OCI-LY3 (cell line): ENCODE measurements at regions not wholly inside any gene's neighbourhood (a gene's known extent, or its start where the extent isn't known, plus 50 kb on each side); places are given as distances from the start of the nearest gene placed in this dataset.

Experiments
- H2AFZ ChIP-seq: fragments of 200-600, 300-600 bp; shearing (Covaris generic); 2 replicates; pipeline ENCODE4 v1.6.0; 2014; ENCODE audit warnings: antibody characterized with exemption, low read depth, low read length
- H3K27ac ChIP-seq: fragments of 200-600, 300-600 bp; sonication (generic); 2 replicates; pipeline ENCODE4 v1.5.1; 2014; ENCODE audit warnings: mild to moderate bottlenecking, low read length, moderate library complexity, mixed read lengths
- H3K27me3 ChIP-seq: fragments of 200-600, 300-600 bp; sonication (generic); 2 replicates; pipeline ENCODE4 v1.6.1; 2014; ENCODE audit warnings: low read depth, low read length, mixed read lengths
- H3K36me3 ChIP-seq: fragments of 200-600, 300-600 bp; sonication (generic); replicated peaks from 2 replicates; pipeline ENCODE3; 2014; ENCODE audit warnings: low read depth, low read length, mixed read lengths
- H3K4me1 ChIP-seq: fragments of 300-600, 200-600 bp; sonication (generic); 2 replicates; pipeline ENCODE4 v1.6.1; 2014; ENCODE audit warnings: low read length, mixed read lengths
- H3K4me2 ChIP-seq: fragments of 200-600, 300-600 bp; sonication (generic); 2 replicates; pipeline ENCODE4 v1.6.1; 2014; ENCODE audit warnings: low read length, mixed read lengths
- H3K4me3 ChIP-seq: fragments of 300-600, 200-600 bp; sonication (generic); 2 replicates; pipeline ENCODE4 v1.5.1; 2014; ENCODE audit warnings: antibody characterized with exemption, mild to moderate bottlenecking, low read length, moderate library complexity
- H3K79me2 ChIP-seq: fragments of 300-600, 200-600 bp; shearing (Covaris generic); 2 replicates; pipeline ENCODE4 v1.6.1; 2014; ENCODE audit warnings: mild to moderate bottlenecking, low read length, mixed read lengths
- H3K9ac ChIP-seq: fragments of 300-600, 200-600 bp; shearing (Covaris generic); 2 replicates; pipeline ENCODE4 v1.6.0; 2014; ENCODE audit warnings: mild to moderate bottlenecking, low read length, moderate library complexity
- H3K9me3 ChIP-seq: fragments of 200-600, 300-600 bp; shearing (Covaris generic); 2 replicates; pipeline ENCODE4 v1.6.1; 2014; ENCODE audit warnings: low read length, mixed read lengths; ENCODE audit not compliant: insufficient read depth
- H4K20me1 ChIP-seq: fragments of 200-600, 300-600 bp; sonication (generic); 2 replicates; pipeline ENCODE4 v1.6.1; 2016; ENCODE audit warnings: low read length, mixed read lengths; ENCODE audit not compliant: insufficient read depth
- CTCF ChIP-seq: fragments of 200-600, 300-600 bp; sonication (generic); IDR thresholded peaks from 2 replicates; pipeline ENCODE4 v1.5.1; 2014; ENCODE audit warnings: antibody characterized with exemption, low read length, low read depth
- EZH2phosphoT487 ChIP-seq: fragments of 200-600 bp; shearing (Covaris generic); IDR thresholded peaks from 2 replicates; pipeline ENCODE4 v1.6.1; 2018; ENCODE audit warnings: antibody characterized with exemption, mixed run types, low read depth

- H4K20me1 ChIP-seq = no peaks in the 10 kb centered on the region
- no peak overlapping the region for H2AFZ ChIP-seq
- no peaks in the 10 kb centered on the region for H3K9me3 ChIP-seq
- no peak overlapping the region for H3K4me3 ChIP-seq
- no peak for TF ChIP-seq CTCF
- TF ChIP-seq EZH2phosphoT487 = no peak
- H3K79me2 ChIP-seq = no peaks in the 10 kb centered on the region
- no peak overlapping the region for H3K9ac ChIP-seq
- H3K4me1 ChIP-seq = no peaks in the 10 kb centered on the region
- no peaks in the 10 kb centered on the region for H3K27me3 ChIP-seq
- no peaks in the 10 kb centered on the region for H3K36me3 ChIP-seq
- H3K4me2 ChIP-seq = no peak overlapping the region
- no peak overlapping the region for H3K27ac ChIP-seq
These were observed 545.9 kb upstream of the GCFC2 start for GRCh38 chr2:76256458-76257088.

DNA sequence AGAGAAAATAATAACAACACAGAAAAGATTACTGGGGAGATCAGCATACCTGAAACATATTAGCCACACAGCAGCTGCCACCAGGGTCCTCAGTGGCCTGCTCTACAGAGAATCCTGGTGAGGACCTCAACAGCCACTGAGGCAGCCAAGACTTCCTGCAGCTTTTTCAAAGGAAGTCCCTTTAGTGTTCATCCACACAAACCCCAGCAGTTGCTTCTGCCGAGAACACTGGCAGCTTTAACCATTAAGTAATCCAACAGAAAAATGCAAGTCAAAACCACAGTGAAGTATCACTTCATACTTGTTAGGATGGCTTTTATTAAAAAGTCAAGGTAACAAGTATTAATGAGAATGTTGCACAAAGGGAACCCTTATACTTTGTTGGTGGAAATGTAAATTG lies 542.0 kb upstream of the GCFC2 start:
- no peaks in the 10 kb centered on the region for H3K36me3 ChIP-seq
- TF ChIP-seq CTCF (no peak), EZH2phosphoT487 (no peak)
- no peaks in the 10 kb centered on the region for H4K20me1 ChIP-seq
- no peak overlapping the region for H2AFZ ChIP-seq
- no peaks in the 10 kb centered on the region for H3K9me3 ChIP-seq
- no peaks in the 10 kb centered on the region for H3K79me2 ChIP-seq
- no peaks in the 10 kb centered on the region for H3K27me3 ChIP-seq
- no peak overlapping the region for H3K4me3 ChIP-seq
- H3K4me2 ChIP-seq = no peak overlapping the region
- no peak overlapping the region for H3K9ac ChIP-seq
- no peaks in the 10 kb centered on the region for H3K4me1 ChIP-seq
- no peak overlapping the region for H3K27ac ChIP-seq

- no peak overlapping the region for H3K4me3 ChIP-seq
- H2AFZ ChIP-seq = no peak overlapping the region
- TF ChIP-seq CTCF (no peak), EZH2phosphoT487 (no peak)
- H3K4me1 ChIP-seq = no peaks in the 10 kb centered on the region
- no peaks in the 10 kb centered on the region for H4K20me1 ChIP-seq
- H3K9me3 ChIP-seq = no peaks in the 10 kb centered on the region
- H3K36me3 ChIP-seq = no peaks in the 10 kb centered on the region
- H3K79me2 ChIP-seq = no peaks in the 10 kb centered on the region
- no peak overlapping the region for H3K4me2 ChIP-seq
- H3K9ac ChIP-seq = no peak overlapping the region
- H3K27me3 ChIP-seq = no peaks in the 10 kb centered on the region
- H3K27ac ChIP-seq = no peak overlapping the region
These were observed 540.6 kb upstream of the GCFC2 start for GRCh38 chr2:76251342-76251741.

- H3K4me1 ChIP-seq = no peaks in the 10 kb centered on the region
- H3K79me2 ChIP-seq = no peaks in the 10 kb centered on the region
- H3K4me2 ChIP-seq = no peak overlapping the region
- no peaks in the 10 kb centered on the region for H3K27me3 ChIP-seq
- no peaks in the 10 kb centered on the region for H3K9me3 ChIP-seq
- H4K20me1 ChIP-seq = no peaks in the 10 kb centered on the region
- no peak for TF ChIP-seq CTCF
- TF ChIP-seq EZH2phosphoT487 = no peak
- H2AFZ ChIP-seq = no peak overlapping the region
- H3K27ac ChIP-seq = no peak overlapping the region
- H3K9ac ChIP-seq = no peak overlapping the region
- no peak overlapping the region for H3K4me3 ChIP-seq
- no peaks in the 10 kb centered on the region for H3K36me3 ChIP-seq
These were observed 536.3 kb upstream of the GCFC2 start for GRCh38 chr2:76247006-76247405.
